ENCODE measurements at regions not wholly inside any gene's neighbourhood (a gene's known extent, or its start where the extent isn't known, plus 50 kb on each side); places are given as distances from the start of the nearest gene placed in this dataset.

DNA sequence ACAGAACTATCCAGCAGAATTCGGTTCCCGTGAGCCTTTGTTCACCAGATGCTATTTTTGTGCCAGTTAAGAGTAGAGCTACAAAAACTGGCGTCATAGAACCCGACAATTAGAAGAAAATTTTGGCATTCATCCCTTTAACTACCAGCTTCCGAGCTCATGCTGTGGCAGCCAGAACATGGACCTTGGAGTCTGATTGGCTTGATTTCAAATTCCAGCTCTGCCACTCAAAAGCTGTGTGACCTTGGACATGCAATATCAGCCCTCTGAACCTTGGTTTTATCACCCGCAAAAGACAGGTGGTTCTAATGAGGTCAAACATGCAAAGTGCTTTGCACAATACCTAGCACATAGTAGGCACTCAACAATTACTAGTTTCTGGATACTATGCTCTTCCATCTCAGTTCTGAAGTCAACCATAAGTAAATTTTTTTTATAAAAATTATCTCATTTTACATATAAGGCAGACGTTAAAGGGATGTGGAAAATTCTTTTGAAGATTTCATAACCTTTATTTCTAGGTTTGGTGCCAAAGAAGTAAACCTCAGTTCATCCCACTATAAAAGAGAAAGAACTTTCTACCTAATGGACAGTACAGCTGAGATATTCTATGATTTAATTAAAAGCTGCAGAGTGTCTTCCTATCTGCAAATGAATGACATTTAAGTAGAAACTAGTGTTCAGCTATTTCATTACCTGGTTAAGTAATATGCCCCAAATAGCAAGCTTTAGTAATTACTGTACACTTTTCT, 331.5 kb downstream of the HAPSTR1 start:
- DNase-seq: no peak

DNA sequence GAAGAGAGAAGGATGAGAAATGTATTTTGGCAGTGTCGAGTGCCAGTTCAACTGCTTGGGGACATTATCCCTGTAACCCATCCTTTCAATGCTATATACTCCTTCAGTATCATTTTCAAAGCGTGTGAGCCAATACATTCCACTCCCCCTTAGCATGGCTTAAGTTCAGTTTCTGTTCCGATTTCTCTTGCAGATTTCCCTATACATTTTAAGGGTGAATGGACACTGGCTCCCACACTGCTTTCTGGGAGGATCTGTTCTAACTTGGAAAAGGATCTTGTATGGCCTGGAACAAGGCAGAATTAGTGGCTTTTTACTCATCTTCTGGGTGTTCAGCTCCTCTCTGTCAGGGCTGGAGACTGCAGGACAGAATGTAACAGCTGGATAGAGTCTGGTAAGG, 333.8 kb downstream of the HAPSTR1 start:
- DNase-seq: no peak

DNA sequence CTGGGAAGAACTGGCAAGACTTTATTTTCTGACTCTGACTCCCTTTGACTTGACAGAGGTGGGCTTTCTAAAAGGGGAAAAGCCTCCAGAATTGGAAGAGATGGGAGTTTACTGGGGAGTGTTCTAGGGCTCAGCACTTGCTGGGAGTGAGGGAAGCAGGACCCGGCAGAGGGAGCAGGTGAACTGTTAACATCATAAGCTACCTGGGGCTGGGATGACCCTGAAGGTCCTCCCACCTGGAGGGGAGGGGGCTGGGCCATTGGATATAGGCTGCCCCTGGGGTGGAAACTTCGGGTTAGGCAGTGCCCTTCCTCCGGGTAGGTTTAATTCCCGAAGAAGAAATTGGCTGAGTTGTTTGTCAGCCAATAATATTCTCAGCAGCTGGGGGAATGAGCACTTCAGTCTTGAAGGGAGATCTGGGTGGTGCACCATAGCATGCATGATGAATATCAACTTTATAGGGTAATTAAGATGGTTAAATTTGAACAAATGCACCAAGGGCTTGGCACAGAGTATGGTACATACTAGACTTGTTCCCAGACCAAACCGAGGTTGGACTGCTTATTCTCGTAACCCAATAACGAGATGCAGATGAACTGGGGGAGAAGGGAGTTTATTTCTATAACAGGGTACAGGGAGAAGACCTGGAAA, 337.0 kb downstream of the HAPSTR1 start:
- DNase-seq: no peak

DNA sequence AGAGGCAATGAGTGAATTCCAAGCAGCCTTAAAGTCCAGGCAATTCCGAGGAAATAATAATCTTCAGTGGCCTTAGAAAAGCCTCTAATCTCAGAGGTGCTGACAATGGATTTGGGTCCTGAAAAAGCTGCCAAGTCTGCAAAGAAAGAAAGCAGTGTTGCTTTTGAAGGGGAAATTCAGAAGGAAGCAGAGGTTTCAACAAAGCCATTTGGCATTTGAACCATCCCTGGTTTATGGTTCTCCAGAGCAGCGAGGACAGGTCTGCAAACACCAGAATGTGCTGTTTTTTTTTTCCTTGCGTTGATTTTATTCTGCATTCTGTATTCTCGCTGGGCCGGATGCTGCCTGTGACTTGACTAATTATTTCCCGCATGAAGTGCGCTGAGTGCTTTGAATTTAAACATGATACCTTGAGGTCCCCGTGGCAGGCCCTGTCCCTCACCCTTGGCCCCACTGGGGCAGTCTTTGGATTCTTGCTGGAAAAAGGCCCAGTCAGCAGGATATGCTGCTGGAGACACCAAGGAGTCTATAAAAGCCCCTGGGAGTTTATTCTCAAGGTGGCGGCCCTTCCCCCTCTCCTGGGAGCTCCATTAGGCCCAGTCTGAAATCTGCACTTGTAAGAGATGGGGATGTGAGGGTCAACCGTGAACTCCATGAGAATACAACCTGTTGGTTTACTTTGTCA, 338.3 kb downstream of the HAPSTR1 start:
- no peak for DNase-seq

DNA sequence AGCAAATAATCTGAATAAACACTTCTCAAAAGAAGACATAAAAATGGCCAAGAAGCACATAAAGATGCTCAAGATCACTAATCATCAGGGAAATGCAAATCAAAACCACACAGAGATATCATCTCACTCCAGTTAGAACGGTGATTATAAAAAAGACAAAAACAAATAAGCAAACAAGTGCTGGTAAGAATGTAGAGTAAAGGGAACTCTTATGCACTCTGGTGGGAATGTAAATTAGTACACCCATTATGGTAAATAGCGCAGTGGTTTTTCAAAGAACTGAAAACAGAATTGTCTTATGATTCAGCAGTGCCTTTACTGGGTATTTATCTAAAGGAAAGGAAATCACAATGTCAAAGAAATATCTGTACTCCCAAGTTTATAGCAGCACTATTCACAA, 343.2 kb downstream of the HAPSTR1 start:
- no peak for DNase-seq

DNA sequence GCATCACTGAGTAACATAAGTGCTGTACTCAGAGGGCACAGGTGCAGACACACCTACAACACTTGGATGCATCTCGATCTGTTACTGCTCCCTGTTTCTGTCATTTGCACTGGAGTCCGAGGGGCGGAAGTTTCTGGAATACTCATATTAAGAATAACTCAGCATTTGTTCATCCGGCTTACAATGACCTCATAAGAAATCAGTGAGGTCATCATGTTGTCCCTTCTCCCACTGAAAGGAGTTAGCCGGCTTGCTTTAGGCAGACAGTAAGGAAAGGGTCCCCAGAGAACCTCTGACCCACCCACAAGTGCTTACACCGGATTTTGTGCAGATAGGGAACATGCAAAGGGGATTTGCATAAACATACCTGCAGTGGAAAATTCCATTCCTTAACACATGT, 344.7 kb downstream of the HAPSTR1 start:
- DNase-seq: no peak

DNA sequence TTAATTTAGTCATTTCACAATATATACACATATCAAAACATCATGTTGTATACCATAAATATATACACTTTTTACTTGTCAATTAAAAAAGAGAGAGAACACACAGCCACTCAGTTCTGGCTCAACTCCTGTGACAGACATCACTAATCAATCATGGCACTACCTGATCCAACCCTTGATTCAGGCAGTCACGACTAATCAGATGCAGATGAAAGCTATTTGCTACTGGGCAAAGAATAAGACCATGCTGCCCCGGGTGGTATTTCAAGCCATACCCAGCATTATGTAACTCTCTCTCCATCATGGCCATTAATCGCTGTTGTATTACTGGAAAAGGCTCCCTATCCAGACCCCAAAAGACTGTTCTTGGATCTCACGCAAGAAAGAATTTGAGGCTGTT, 345.7 kb downstream of the HAPSTR1 start:
- peak in 1 of 2 experiments; percentile 5 for DNase-seq

DNA sequence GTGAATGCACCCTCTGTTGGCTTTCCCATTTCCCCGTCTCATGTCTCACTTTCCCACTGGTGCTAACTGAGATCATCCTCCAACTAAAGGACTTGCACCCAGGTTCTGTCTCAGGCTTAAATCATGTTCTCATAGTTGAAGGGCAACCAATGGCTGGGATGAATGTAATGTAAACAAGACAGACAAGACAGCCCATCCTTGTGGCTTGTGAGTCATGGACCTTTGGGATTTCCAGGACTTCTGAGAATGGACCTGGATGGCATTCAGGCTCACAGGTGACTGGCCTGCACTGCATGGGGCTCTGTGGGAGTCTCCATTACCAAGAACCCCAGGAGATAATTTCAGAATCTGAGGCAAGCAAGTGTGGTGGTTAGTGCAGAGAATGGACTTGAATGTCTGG, 347.5 kb downstream of the HAPSTR1 start:
- no peak for DNase-seq

DNA sequence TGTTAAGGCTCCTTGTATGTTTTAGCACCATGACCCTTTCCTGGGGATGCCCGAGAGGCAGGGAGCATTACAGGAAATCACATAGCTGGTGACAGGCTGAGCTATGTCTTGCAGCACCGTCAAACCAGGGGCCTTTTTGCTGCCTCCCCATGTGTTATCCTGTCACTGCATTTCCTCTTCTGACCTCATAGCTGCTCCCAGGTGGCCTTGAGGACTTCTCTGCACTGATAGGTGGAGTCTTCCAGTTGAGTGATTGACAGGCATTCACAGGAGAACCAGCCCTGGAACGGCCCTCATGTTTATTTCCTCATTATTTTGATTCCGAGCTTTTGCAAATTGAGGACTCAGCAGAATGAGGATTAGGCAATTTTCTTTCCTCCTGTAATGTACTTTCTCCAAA, 349.6 kb downstream of the HAPSTR1 start:
- peak in 1 of 2 experiments; percentile 17 for DNase-seq

DNA sequence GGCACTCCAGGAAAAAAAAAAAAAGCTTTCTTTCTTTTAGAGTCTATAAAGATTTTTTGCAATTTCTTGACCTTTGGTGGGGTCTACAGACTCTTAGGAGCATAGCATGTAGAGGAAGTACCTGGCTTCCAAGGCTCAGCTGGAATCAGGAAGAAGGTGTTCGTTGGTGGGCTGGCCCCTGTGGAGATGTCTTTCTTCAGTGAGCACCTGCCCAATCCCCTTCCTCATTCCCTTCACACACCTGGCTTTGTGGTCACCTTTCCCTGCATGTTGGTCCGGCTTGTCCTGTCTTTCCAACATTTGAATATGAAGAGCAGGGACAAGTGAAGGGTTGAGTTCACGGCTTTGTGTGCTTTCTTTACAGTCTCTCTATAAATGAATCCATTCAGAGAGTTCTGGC, 352.4 kb downstream of the HAPSTR1 start:
- DNase-seq: no peak

DNA sequence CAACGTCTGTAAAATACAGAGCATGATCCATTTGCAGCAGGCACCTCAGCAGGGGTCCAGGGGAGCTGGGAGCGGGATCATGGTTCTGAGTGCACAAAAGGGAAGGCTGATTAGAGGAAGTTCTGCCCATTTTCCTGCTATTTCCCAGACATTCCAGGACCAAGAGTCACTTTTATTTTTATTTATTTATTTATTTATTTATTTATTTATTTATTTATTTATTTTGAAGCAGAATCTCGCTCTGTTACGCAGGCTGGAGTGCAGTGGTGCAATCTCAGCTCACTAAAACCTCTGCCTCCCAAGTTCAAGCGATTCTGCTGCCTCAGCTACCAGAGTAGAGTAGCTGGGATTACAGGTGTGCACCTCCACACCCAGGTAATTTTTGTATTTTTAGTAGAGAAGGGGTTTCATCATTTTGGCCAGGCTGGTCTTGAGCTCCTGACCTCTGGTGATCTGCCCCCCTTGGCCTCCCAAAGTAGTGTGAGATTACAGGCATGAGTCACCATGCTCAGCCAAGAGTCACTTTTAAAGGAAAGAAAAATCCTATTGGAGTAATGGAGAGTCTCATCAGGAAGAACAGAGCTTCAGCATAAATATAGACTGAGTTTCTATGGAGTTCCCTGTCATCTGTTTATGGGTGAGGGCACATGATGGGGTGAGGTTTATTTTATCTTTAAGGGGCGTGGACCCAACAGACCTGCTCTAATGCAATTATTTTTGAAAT, 355.2 kb downstream of the HAPSTR1 start:
- DNase-seq: no peak

DNA sequence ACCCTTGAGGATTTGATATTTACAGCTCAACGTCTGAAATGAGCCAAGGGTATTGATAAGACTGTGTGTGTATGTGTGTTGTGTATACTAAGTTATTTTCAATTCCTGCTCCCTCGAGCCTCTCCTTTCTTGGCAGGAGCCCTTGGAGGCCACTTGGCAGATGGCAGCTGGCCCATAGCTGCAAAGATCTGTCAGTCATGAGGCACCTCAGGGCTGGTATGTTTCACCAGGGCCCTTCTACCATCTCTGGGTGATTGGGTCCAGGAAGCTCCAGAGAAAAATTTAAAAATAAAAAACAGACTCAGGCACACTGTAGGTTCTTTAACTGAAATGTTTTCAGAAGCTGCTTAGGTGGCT, 355.7 kb downstream of the HAPSTR1 start:
- DNase-seq: peak in 1 of 2 experiments; percentile 20

DNA sequence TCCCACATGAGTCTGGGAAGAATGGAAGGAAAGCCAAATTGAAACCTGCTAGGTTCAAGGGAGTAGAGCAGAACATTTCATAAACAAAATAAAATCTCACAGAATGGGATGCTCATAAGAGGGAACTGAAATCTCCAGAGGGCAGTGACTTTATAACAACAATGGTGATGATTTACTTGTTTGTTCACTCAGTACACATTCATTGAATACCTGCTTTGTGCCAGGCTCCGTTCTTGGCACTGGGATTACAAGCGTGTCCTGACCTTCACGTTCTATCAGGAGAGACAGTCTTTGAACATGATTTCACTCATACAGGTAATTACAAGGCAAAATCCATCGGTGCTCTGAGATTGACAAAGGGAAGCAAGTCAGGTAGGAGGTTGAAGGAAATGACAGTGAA, 356.3 kb downstream of the HAPSTR1 start:
- DNase-seq: no peak

DNA sequence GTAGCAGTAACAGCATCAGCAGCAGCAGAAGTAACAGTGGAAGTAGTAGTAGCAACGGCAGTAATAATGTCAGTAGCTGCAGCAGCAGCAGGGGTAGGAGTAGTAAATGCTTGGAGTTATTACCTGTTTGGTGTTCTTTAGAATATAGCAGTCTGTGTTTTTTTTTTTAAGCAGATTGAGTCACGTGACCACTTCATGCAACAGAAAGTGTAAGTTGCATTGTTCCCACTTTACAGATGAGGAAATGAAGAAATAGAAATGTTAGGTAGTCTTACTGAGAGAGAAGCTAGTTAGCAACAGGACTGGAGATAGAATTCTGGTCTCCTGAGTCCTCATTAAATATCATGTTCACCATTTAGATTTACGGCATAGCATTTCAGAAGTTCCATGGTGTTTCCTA, 358.2 kb downstream of the HAPSTR1 start:
- DNase-seq: no peak

DNA sequence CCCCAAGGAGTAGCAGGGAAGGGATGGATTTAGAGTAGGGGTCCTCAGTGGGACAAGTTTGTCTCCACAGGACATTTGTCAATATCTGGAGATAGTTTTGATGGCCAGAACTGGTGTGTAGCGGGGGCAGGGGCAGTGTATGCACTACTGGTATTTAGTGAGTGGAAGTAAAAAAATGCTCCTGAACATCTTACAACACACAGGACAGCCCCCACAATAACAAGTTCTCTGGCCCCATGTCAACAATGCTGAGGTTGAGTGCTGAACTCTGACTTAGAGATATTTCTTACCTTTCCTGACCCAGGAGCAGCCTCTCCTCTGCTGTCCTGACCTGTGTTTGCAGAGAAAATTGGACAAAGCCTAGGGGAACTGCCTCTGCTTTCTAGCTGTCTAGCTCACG, 365.8 kb downstream of the HAPSTR1 start:
- no peak for DNase-seq

DNA sequence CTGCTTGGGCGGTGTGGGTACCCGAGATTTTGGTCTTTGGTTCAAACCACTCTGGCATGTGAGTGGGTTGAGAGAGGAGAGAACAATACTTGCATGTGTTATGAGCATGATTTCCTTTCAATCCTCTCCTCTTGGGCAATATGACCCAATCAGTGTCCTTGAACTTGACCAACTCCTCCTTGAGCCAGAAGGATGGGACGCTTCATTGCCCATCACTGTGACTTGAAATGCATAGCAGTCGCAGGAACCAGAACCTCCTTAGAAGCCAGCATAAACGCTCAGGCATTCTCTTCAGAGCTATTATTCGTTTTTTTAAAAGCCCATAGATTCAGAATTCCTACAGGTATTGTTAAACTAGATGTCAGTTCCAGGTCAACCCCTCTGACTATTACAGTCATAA, 367.4 kb downstream of the HAPSTR1 start:
- no peak for DNase-seq

DNA sequence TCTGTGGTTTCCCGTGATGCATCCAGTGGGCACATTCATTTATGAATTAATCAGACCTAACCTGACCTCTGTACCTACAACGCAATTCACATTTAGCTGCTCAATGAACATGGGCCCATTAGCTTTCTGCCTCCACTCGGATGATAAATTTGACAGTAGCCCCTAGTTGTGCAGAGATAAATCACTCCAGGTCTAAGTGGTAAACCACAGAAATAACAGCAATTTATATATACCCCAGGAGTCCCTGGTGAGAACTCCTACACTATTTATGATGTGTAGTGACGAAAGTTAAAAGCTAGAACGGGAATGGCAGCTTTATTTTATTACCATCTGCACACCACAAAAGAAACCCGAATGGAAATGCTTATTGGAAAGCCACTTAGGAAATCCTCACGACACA, 371.5 kb downstream of the HAPSTR1 start:
- no peak for DNase-seq

DNA sequence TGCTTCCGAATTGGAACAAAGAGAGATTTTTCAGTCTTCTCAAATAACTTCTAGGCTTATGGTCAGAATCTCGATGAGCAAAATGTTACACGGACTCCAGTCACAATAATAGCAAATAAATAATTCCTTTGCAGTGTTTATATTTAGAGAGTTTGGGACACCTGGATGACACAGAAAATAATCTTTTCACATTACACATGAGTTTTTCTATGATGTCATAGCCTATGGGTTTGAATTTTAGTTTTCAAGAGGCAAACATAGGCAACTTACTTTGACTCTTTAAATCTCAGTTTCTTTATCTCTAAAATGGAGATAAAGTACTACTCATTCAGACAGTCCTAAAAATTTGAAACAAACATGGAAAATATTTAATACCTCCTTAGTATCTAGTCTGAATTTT, 372.0 kb downstream of the HAPSTR1 start:
- no peak for DNase-seq

DNA sequence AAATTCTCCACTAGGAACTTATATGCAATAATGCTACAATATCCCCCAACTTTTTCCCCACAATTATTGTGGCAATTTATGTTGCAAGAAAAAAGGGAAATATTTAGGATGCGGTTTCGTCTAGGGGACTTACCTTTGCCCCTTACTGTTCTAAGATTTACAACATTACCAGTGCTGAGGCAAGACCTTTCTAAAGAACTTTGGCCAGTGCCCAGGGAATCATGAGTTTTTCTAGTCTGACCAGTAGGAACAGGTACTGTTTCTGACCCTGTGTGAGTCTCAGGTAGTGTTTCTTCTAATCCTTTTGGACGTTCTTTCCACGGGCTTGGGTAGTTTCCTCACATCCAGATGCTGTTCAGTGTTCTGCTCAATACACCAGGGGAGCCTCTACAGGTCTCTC, 373.7 kb downstream of the HAPSTR1 start:
- DNase-seq: no peak

DNA sequence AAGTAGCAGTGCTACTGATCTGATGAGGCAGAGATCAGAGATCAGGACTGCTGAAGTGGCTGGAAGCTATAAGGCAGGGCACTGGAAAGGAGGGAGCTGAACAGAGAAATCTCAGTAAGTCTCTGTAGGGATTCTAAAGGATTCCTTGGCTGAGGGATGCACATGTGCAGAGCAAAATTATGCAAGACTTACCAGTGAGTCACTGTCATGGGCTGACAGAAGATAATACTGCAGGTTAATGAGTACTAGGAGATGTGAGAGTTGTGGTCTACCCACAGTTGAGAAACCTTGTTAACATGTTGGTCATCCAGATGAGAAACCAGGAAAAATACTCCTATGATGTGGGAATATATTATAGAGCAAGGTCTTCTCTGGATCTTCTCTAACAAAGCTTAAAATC, 378.1 kb downstream of the HAPSTR1 start:
- DNase-seq: no peak

DNA sequence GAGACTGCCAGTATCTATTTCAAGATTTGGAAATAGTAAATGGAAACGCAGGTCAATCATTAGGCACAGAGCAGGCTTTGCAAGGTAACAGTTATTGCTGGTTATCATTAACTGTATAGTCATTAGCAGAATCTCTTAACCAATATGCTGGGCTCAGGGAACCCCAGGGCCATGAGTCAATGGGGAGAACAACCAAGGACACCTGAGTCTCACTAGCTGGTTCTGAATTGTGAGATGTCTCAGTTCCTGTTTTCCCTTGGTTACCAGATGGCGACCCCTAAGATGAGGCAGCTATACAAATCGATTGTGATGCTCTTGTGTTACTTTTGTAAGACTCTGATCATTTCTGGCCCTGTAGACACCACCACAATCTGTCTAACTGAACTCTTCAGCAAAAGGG, 385.3 kb downstream of the HAPSTR1 start:
- no peak for DNase-seq

DNA sequence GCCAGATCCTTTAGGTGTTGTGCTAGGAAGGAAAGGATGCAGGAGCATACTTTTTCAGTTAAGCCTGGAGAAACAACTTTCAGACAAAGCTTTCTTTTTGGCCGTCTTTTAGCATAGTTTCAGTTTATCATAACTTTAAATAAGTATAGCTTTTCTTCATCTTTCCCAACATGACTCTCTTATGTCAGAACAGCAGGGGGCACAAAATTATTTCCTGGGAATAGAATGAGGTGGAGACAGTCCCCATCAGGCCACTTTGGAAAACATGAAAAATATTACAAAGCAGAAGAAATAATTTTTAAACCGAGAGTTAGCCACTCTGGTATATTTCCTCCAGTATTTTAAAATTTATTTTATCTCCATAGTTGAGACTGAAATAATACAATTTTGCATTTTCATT, 387.6 kb downstream of the HAPSTR1 start:
- peak in 1 of 2 experiments; percentile 10 for DNase-seq

DNA sequence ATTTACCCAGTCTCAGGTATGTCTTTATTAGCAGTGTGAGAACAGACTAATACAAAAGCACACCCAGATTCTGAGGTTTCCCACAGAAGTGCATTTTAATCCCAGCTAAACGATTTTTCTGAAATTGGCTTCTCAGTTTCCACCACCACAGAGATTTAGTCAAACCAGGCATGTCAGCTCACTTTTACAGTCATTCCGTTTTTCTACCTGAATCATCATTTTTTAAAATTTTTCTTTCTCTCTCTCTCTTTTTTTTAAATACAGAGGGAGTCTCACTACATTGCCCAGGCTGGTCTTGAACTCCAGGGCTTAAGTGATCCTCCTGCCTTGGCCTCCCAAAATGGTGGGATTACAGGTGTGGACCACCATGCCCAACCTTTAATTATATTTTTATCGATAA, 389.1 kb downstream of the HAPSTR1 start:
- no peak for DNase-seq
